ENCODE measurements at regions not wholly inside any gene's neighbourhood (a gene's known extent, or its start where the extent isn't known, plus 50 kb on each side); places are given as distances from the start of the nearest gene placed in this dataset.
"Not testable (repeated sequence)": the region's sequence is repeated elsewhere in the genome, so short reads cannot be mapped to it uniquely, and the experiment has no call there.

DNA sequence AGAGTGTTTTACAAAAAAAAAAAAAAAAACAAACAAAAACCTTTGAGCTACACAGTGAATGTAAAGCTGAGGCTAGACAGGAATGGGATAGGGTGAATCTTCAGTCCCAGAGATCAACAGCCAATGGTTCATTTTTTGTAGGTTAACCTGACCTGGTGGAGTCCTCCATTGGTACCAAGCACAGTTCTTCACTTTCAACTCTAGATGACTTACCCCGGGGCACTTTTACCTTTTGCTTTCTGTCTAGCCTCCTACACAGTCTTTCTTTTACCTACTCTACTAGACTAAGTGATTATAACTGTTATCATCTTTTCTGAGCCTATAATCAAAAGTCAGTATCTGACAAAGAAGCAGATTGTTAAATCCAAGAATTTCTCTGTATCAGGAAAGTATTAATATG is 50.9 kb downstream of the ANXA2R start:
- DNase-seq (ENCODE audit: extremely low read depth, low read depth, low spot score) = no peak

DNA sequence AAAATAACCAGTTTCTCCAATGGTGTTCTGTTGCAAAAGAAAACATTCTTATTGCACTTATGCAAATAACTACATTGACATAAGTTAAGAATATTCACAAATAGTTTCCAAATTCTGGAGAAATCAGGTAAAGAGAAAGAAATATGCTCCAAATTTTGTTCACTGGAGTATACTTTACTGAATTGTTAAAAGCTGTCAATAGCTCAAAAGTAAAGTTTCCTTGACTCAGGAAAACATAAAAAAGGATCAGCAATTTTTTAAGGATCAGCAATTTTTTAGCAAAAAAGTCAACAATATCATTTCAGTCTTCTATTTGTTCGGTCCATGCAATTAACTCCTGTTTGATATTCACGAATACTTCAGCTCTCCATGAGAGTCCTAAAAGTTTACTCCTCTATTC is 51.6 kb downstream of the ANXA2R start:
- no peak for DNase-seq (ENCODE audit: extremely low read depth, low read depth, low spot score)

DNA sequence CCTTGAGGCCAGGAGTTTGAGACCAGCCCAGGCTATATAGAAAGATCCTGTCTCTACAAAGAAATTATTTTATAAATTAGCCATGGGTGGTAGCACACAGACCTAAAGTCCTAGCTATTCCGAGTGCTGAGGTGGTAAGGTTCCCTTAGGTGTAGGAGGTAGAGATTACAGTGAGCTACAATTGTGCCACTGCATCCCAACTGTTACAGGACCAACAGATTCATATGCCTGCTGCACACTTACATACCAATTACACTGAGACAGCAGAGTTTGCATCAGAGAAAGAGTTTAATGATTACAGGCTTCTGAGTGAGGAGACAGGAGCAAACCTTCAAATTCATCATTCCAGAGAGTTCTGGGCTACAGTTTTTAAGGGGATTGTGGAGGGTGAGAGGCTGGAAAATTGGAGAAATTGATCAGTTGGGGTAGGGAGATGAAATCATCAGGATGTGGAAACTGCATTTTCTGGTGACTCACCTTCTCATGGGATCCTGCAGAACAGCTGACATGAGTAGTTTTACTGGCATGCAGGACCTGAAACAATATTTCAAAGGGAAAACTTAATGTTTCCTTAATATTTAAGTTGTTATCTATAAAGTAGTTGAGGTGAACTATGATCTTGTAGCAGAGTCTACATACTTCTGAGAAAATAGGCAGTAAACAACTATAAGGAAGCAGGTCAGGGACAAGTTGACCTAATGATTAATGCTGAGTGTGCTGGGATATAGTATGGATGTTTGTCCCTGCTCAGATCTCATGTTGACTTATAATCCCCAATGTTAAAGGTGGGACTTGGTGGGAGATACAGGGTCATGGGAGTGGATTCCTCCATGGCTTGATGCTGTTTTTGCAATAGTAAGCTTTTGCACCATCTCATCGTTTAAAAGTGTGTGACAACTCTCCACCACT is 54.7 kb downstream of the ANXA2R start:
- DNase-seq (ENCODE audit: extremely low read depth, low read depth, low spot score) = no peak

DNA sequence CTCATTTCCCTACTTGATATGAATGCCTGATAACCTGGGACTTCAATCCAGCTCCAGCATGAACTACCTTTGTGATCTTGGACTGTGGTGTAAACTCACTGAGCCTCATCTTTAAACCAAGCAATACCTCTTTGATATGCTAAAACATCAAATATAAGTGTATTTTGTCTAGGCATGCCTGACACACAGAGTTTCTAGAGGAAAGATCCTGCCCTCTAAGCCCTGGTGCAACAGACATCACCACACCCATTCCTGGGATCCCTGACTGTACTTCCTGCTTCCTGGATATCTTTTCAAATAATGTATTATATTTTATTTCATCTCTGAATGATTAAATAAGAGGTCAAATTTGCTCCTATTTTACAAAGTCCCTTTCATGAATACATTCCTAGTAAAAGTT is 55.8 kb downstream of the ANXA2R start:
- DNase-seq (ENCODE audit: extremely low read depth, low read depth, low spot score) = no peak

DNA sequence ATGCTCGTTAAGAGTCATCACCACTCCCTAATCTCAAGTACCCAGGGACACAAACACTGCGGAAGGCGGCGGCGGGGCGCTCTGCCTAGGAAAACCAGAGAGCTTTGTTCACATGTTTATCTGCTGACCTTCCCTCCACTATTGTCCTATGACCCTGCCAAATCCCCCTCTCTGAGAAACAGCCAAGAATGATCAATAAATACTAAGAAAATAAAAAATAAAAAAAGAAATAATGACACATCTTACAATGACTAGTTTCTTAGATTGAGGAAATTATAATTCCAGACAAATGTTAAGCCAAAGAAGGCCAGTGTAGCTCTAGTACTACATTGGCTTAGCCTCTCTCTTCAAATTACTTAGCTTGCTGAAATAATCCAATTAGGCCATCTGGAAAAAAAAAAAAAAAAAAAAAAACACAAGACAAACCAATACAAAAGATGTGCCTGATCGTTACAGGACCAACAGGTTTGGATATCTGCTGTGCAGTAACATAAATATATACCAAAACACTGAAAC is 58.0 kb downstream of the ANXA2R start:
- no peak for DNase-seq (ENCODE audit: extremely low read depth, low read depth, low spot score)

DNA sequence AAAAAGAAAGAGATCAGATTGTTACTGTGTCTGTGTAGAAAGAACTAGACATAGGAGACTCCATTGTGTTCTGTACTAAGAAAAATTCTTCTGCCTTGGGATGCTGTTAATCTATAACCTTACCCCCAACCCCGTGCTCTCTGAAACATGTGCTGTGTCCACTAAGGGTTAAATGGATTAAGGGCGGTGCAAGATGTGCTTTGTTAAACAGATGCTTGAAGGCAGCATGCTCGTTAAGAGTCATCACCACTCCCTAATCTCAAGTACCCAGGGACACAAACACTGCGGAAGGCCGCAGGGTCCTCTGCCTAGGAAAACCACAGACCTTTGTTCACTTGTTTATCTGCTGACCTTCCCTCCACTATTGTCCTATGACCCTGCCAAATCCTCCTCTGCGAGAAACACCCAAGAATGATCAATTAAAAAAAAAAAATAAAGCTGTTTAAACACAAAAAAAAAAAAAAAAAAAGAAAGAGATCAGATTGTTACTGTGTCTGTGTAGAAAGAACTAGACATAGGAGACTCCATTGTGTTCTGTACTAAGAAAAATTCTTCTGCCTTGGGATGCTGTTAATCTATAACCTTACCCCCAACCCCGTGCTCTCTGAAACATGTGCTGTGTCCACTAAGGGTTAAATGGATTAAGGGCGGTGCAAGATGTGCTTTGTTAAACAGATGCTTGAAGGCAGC is 58.6 kb downstream of the ANXA2R start:
- not testable (repeated sequence) for DNase-seq (ENCODE audit: extremely low read depth, low read depth, low spot score)

DNA sequence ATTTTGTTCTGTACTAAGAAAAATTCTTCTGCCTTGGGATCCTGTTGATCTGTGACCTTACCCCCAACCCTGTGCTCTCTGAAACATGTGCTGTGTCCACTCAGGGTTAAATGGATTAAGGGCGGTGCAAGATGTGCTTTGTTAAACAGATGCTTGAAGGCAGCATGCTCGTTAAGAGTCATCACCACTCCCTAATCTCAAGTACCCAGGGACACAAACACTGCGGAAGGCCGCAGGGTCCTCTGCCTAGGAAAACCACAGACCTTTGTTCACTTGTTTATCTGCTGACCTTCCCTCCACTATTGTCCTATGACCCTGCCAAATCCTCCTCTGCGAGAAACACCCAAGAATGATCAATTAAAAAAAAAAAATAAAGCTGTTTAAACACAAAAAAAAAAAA is 59.1 kb downstream of the ANXA2R start:
- DNase-seq (ENCODE audit: extremely low read depth, low read depth, low spot score) = not testable (repeated sequence)

DNA sequence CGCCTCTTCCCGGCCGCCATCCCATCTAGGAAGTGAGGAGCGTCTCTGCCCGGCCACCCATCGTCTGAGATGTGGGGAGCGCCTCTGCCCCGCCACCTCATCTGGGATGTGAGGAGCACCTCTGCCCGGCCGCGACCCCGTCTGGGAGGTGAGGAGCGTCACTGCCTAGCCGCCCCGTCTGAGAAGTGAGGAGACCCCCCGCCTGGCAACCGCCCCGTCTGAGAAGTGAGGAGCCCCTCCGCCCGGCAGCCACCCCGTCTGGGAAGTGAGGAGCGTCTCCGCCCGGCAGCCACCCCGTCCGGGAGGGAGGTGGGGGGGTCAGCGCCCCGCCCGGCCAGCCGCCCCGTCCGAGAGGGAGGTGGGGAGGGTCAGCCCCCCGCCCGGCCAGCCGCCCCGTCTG is 59.7 kb downstream of the ANXA2R start:
- not testable (repeated sequence) for DNase-seq (ENCODE audit: extremely low read depth, low read depth, low spot score)

DNA sequence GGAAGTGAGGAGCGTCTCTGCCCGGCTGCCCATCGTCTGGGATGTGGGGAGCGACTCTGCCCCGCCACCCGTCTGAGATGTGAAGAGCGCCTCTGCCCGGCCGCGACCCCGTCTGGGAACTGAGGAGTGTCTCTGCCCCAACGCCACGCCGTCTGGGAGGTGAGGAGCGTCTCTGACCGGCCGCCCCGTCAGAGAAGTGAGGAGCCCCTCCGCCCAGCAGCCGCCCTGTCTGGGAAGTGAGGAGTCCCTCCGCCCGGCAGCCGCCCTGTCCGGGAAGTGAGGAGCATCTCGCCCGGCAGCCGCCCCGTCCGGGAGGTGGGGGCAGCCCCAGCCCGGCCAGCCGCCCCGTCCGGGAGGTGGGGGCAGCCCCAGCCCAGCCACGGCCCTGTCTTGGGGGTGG is 60.9 kb downstream of the ANXA2R start:
- not testable (repeated sequence) for DNase-seq (ENCODE audit: extremely low read depth, low read depth, low spot score)

DNA sequence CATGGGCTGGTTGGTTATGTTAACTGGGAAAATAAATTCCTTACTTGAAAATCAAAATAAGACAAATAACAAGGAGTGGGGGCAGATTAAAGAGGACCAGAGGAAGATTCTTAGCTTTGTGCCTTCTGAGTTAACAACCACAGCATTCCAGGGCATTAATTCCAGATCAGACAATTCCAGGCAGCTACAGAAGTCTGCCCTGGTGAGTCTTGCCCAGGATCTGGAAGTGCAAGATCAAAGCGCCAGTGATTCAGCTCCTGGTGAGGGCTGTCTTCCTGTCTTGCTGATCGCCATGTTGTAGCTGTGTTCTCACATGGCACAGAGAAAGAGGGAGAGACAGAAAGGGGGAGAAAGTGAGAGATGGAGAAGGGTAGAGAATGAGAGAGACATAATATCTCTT is 65.6 kb downstream of the ANXA2R start:
- no peak for DNase-seq (ENCODE audit: extremely low read depth, low read depth, low spot score)

DNA sequence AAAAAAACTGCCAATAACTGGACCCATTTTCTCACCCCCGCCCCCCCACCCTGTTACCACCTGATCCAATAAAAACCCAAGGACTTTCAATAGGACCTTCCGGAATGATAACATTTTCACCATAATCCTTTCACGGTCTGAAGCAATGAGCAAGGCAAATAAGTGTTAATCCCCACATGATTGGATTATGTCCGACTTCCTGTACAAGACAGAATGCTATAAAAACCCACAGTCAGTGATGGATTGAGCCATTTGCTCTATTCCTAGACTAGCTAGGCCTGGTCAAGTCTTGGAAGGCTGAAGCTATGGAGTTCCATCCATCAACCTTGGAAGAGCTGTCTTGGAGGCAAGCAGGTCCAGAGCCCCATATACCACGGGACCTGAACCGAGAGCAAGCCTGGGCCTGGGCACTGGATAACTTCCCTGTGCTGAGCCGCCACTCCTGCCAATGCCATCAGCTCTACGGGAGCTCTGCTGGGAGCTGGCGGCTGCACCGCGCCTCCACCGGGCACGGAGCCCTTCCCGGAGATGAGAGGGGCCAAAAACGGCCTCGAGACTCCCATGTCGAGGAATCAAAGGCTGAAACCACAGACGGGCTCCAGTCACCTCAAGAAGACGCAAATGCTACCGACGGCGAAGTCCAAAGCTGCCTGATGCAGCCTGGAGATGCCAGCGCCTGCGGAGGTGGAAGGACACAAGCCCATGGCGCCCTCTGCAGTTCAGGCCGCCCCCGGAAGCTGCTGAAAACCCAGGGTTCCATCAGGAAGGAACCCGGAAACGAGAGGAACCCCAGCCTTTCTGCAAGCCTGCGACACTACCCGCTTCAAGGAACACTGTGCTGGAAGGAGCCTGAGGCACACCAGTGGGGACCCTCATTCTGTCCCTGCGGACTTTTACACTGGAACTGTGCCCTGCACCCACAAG is 69.2 kb downstream of the ANXA2R start:
- DNase-seq (ENCODE audit: extremely low read depth, low read depth, low spot score) = no peak

DNA sequence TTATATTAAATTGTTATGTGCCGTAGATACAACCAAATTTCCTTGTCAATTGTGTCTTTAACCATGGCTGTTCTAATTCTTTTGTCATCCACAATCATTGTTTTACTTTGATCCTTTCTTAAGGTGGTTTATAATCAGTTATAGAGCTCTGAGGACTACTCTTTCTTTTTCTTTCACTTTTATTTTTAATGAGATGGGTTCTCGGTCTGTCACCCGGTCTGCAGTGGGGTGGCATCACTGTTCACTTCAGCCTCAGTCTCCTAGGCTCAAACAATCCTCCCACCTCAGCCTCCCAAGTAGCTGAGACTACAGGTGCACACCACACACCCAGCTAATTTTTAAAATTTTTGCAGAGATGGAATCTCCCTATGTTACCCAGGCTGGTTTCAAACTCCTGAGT is 74.2 kb downstream of the ANXA2R start:
- no peak for DNase-seq (ENCODE audit: extremely low read depth, low read depth, low spot score)

DNA sequence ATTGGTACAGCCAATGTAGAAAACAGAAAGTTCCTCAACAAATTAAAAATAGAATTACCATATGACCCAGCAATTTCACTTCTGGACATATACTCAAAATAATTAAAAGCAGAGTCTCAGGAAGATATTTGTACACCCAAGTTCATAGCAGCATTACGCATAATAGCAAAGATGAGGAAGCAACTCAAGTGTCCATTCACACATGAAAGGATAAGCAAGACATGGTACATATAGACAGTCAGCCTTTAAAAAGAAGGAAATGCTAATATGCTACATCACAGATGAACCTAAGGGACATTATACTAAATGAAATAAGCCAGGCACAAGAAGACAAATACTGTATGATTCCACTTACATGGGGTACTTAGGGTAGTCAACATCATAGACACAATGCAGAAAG is 76.7 kb downstream of the ANXA2R start:
- no peak for DNase-seq (ENCODE audit: extremely low read depth, low read depth, low spot score)

DNA sequence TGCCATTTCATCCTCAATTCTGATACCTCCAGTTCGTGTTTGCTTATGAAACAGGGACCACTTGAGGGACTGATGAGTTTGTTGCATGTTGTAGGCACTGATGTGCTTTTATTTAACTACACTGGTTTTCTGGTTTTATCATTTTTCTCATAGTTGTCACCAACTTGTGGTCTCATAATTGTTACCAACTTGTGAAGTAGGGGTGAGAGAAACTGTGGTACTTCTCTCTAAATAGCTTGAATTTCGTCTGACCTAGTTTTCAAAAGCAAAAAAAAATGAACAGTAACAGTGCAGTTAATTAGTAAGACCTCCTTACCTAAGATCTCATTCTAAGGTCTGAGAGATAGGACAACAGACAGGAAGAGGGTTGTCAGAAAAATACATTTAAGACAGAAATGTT is 78.0 kb downstream of the ANXA2R start:
- DNase-seq (ENCODE audit: extremely low read depth, low read depth, low spot score) = no peak

DNA sequence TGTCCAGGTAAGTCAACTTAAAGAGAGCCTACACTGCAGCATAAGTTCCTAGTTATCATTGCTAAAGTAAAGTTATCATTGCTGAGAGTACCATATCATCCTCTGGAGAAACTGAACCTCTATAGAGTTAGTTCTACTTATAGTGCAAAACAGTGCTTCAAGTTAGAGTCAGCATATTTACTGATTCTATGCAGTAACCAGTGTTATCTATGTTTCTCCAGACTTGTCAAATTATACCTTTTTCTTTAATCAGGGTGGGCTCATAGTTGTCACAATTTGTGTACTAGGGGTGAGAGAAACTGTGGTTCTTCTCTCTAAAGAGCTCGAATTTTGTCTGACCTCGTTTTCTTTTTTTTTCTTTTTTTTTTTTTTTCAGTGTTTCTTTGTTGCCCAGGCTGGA is 79.6 kb downstream of the ANXA2R start:
- DNase-seq (ENCODE audit: extremely low read depth, low read depth, low spot score) = no peak

DNA sequence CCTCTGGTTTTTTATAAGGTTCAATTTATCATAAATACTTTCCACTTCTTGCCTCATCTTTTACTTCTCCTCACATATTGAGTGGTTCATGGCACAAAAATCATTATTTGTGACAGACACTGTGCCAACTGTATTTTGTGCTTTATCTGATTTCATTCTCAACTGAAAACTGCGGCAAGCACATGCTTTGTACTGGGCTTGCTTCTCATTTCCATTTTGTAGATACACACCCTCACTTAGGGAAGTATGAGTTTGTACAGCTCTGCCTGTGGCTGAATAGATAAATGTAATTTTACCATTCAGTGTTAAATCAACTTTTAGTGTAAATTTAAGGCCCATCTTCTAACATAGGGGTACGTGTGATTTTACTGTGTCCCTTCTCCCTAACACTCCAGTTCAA is 83.6 kb downstream of the ANXA2R start:
- DNase-seq (ENCODE audit: extremely low read depth, low read depth, low spot score) = no peak

DNA sequence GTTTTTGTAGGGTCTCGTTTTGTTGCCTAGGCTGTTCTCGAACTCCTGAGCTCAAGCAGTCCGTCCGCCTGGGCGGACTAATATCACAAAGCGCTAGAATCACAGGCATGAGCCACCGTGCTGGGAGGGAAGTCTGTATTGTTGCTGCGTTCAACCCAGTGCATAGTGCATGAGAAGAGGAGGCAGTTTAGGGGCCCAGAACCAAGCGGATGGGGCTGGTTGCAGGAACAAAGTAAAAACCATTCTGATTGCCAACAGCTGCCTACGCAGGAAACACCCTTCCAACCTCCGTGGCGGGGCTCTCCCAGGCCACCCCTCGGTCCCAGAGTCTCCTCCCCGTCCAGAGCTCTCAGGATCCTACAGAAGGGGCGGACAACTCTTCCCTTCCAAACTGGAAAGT is 87.1 kb downstream of the ANXA2R start:
- no peak for DNase-seq (ENCODE audit: extremely low read depth, low read depth, low spot score)

DNA sequence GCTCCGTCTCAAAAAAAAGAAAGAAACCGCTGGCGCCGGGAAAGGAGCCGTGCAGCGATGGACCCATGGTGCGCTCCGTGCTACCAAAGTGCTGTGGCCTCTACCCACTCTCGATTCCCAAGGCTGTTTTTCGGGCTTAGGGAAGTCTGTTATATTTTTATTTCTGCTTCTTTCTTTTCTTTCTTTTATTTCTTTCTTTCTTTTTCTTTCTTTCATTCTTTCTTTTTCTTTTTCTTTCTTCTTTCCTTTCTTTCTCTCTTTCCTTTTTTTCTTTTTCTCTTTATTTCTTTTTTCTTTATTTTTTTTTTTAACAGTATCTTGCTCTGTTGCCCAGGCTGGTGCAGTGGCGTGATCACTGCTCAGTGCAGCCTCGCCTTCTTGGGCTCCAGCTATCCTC is 87.5 kb downstream of the ANXA2R start:
- no peak for DNase-seq (ENCODE audit: extremely low read depth, low read depth, low spot score)

DNA sequence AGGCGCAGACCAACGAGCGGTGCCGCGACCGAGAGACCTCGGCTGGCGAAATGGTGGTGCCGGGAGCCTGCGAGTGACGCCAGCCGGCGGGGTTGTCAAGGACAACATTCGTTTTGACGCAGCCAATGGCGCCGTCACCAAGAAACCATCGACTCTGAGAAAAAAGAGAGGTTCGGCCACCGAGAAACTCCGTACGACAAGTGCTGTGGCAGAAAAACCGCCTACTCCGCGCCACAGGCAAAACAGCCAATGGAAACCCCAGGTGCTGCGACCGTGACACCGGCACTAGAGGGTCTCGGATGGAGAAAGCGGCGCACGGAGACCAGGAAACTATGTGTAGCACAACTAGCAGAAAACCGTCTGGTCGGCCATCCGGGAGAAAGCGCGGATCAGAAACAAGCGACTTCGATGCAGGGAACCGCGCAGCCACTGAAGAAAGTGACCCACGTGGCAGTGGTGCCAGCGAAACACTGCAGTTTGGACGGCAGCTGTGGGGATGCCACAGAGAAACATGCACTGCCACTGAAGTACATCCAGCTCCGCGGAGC is 88.8 kb downstream of the ANXA2R start:
- DNase-seq (ENCODE audit: extremely low read depth, low read depth, low spot score) = no peak

DNA sequence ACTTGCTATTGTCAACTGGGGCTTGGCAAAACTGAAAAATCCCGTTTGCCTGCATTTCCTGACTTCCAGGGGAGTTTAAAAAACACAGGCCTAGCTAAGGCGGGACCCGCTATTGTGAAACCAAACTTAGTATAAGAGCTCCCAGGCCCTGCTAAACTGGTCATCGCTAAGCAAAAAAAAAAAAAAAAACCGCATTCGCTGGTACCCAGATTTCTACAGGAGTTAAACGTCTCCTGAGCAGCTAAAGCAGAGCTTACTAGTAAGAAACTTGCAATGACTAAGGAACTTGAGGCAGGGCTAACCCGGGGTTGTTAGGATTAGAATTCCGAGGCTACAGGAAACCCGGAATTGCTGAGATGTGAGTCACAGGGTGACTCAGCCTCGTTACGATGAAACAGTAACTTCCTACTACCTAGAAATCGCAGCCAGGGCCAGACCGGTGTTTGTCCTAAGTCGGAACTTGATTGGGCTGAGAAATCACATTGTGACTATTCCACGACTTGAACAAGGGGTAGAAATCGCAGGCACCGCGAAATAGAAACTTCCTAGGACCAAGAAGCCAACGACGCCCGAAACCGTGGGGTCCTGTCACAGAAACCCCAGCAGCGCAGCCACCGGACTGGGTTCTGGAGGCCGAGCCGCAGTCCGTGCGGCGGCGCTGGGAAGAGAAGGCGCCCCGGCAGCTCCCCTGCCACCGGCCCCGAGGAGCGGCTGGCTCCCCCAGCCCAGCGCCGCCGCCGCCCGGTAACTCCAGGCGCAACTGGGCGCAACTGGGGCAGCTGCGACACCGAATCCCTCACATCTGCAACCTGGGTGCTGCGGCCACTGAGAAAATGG is 89.4 kb downstream of the ANXA2R start:
- peak; percentile 98 for DNase-seq (ENCODE audit: extremely low read depth, low read depth, low spot score)
